ENCODE measurements at regions not wholly inside any gene's neighbourhood (a gene's known extent, or its start where the extent isn't known, plus 50 kb on each side); places are given as distances from the start of the nearest gene placed in this dataset.

- DNase-seq, result no peak
Observed at GRCh38 chr4:170777663-170778062, 687.9 kb upstream of the AADAT start.

GRCh38 chr4:170776983-170777382, 687.2 kb upstream of the AADAT start:
- no peak for DNase-seq

DNA sequence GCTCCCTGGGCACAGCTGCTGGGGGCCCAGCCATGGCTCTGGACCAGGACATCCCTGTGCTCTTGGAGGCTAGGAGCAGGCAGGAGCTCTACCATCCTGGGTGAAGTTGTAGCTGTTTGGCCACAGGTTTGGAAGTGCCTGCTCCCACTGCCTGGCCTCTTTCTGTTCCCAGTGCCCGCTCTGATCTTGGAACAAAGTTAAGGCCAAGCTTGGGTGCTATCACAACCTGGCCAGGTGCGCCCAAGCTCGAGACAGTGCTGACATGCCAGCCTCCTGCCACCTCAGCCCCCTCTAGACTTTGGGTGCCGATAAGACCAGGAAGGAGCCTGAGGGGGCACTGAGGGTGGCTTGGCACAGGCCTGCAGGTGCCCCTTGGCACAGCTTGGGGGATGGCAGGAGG, 686.1 kb upstream of the AADAT start:
- no peak for DNase-seq

- DNase-seq, result no peak
Observed at GRCh38 chr4:170773709-170774273, 684.0 kb upstream of the AADAT start.

DNA sequence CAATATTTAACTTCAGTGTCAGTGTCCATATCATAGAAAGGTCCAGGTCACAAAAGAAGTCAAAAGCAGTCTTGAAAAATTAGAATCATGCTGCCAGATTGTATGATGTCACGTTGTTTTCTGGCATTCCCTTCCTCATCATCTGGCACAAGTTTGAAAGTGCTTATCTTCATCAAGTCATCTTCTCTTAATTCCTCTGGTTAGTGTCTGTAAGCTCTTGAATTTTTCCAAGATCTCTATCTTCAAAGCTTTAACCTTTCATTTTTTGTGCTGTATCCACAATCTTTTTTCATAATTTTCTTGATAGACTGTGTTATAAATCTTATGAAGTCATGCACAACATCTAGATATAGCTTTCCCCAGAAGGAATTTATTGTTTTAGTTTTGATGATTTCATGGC, 682.7 kb upstream of the AADAT start:
- no peak for DNase-seq

- no peak for DNase-seq
Observed at GRCh38 chr4:170770664-170771063, 680.9 kb upstream of the AADAT start.

DNA sequence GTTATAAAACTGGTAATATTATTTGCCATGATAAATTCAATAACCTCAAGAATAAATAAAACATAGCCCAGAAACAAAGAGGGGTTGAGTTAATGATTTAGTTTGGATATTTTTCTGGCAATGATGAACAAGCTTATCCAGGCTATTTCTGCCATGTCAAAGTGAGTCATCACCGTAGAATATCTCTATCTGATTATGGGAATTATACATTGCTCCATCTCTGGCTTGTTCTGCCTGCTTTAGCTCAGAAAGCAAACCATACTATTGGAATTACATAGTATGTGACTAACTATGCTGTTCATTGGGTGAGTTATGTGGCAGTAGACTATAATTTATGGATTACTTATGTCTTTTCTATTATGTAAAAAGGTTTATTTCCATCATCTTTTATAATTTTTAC, 680.1 kb upstream of the AADAT start:
- no peak for DNase-seq

DNA sequence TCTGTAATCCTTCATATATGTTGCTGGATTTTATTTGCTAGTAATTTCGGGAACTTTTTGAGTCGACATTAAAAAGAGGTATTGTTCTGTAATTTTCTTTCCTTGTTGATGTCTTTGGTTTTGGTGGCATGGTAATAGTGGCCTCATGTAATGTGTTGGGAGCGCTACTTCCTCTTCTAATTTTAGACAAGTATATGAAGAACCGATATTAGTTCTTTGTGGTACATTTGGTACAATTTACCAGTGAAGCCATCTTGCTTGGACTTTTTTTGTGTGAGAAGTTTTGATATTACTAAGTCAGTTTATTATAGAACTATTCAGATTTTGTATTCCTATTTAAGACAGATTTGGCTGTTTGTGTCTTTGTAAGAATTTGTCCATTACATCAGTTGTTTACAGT, 669.2 kb upstream of the AADAT start:
- DNase-seq, result no peak

GRCh38 chr4:170750519-170750918, 660.8 kb upstream of the AADAT start:
- DNase-seq, result no peak

- no peak for DNase-seq
Observed at GRCh38 chr4:170748975-170749374, 659.2 kb upstream of the AADAT start.

DNA sequence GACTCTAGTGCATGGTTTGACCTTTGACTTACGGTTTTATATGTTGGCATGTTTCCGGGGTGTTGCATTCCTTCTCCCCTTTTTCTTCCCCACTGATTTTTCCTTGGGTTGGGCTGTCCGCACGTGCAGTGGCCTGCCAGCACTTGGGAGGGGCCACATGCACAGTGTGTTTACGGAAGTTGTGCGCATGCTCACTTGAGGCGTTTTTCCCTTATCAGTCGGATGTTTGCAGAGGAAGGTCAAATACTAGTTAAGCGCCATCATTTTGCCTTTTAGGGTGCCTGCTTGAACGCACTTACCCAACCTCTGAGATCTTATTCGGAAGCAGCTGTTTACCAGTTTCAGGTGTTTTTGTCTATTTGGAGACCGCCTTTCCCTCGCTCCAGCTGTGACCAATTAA, 653.9 kb upstream of the AADAT start:
- DNase-seq, result no peak

DNA sequence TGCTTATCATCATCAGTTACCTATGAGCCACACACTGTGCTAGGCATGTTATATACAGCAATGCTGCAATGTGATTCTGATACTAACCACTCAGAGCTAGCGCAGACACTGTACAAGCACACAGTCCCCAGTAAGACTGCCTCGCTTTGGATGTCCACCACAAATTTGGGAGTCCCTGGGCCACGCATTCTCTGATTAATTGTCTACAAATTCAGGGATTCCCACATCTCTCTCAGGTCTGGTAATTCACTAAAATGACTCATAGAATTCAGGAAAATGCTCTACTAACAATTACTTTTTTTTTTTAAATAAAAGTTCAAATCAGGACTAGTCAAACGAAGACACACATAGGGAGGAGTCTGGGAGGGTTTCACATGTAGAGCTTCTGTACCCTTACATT, 652.1 kb upstream of the AADAT start:
- DNase-seq, result no peak

GRCh38 chr4:170736710-170737109, 647.0 kb upstream of the AADAT start:
- DNase-seq, result no peak

- no peak for DNase-seq
Observed at GRCh38 chr4:170729897-170730296, 640.1 kb upstream of the AADAT start.

GRCh38 chr4:170729236-170729635, 639.5 kb upstream of the AADAT start:
- no peak for DNase-seq

DNA sequence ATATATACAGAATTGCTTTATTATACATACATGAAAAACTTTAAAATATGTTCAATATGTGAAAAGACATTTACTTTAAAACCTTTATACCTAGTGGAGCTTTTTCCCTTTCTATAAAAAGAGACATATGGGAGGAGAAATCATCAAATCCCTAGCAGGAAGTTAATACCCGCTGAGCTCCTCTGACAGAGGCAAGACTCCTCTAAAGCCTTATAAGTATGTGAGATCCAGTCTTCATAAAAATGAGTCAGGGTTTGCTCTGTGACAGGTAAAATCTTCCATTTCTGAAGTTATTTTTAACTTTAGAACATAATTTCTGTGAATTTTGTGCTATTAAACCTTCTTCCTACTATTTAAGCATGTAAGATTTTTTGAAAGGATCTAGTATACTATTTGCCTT, 634.4 kb upstream of the AADAT start:
- no peak for DNase-seq

DNA sequence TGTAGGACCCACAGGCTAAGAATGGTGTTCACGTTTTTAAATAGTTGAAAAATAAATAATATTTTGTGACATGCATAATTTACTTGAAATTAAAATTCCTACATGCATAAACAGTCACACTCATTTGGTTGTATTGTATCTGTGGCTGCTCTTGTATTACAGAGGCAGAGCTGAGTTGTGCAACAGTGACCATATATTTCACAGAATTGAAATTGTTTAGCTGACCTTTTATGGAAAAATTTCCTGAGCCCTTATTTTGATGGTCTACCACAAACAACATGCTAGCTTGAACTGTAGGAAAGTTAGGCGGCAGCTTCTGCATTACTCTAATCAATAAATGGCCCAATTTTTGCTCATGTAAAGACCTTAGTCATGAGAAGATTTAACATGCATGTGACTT, 633.4 kb upstream of the AADAT start:
- DNase-seq, result no peak

GRCh38 chr4:170721812-170722373, 632.1 kb upstream of the AADAT start:
- no peak for DNase-seq

DNA sequence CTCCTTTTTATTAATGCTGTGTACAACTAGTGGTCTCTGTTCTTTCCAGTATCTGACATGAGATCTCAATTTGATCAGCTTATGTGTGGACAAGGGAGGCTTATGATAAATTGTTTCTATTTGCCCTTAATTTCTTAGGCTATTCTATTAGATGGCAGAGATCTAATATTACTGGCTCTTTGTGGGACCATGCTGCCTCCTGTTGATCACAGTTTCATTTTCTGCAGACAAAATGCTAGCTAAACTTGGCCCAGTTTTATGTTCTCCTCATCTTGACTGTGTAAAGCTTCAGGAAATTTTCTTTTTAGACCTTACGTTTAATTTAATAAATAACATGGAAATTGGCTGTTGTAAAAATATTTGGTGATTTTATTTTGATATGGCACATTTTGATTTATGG, 627.1 kb upstream of the AADAT start:
- DNase-seq, result no peak

DNA sequence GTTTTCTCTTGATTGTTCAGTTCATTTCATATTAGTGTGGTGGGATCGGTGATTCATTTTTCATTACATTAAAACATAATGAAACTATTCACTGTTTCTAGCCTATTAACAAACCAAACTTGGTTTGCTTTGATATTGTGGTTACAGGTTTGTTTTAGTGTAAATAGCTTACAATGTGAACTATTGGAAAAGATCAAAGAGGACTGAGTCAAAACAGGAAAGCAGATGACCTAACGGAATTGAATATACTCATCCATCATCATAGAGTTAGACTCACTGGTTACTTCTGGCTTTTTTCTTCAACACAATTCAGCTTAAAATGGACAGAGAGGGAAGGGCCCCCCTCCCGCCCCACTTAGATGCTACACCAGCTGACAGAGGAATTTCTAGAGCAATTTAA, 616.2 kb upstream of the AADAT start:
- no peak for DNase-seq

DNA sequence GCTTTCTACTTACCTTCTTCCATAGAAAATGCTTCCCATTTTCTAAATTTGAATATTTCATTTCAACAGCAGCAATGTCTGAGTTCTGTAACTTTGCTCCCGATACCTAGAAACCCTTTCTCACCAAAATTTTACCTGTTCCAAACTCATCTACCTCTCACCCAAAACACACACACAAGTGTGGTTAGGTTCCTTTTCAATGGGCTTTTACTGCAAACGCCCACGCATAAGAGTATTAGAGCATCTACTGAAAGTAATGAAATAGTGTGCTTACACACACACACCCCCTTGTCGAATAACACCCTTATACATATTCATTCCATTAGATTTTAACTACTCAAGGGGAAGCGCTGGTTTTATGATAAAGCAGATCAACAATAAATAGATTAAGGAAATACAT, 610.3 kb upstream of the AADAT start:
- no peak for DNase-seq

- DNase-seq, result no peak
Observed at GRCh38 chr4:170698334-170698733, 608.6 kb upstream of the AADAT start.

DNA sequence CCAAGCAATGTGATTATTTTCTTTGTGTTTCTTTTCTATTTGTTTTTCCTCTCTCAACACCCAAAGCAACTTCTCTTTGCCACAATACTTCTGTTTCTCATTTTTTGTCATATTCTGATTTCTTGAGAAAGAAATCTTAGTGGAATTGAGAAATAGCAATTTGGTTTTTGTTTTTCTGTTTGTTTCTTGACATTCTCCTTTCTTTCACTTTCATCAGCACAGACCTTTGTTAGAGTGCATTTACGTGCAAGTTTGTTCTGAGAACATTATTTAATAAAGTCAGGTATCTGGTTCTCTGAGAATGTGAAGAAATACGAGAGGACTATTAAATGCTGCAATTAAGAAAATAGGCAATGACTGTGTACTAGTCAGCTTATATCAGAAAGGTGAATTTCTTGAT, 608.1 kb upstream of the AADAT start:
- DNase-seq, result no peak

DNA sequence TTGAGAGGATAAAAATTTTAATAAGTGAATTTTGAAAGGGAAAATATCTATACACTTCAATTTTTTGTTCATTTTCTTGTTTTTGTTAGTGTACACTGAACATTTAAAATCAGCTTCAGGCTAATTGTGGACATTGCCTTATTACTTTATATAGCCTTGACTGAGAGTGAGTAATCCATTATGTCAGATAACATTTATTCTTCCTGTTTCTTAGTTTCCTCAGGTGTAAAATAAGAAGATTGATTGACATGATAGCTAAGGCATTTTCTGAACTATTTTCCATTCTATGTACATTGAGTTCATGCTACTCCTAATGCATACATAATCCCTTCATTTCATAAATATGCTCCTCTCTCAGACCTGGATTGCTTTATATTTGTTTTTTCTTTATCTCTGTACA, 607.3 kb upstream of the AADAT start:
- no peak for DNase-seq

GRCh38 chr4:170691168-170691567, 601.4 kb upstream of the AADAT start:
- DNase-seq, result no peak

Data from right kidney (tissue), 1 donor.